SK-N-SH treated with all-trans-retinoic acid at 6 μM for 48 hours (cell line): ENCODE measurements at regions not wholly inside any gene's neighbourhood (a gene's known extent, or its start where the extent isn't known, plus 50 kb on each side); places are given as distances from the start of the nearest gene placed in this dataset.
A peak's percentile ranks its signal among the peaks of the same experiment; 100 is the strongest.
"Not testable (repeated sequence)": the region's sequence is repeated elsewhere in the genome, so short reads cannot be mapped to it uniquely, and the experiment has no call there.

Source experiments
- ATAC-seq: fragments of 200-7000 bp; cut with Tn5 transposase; 3 replicates; pipeline ENCODE4 v1.9.1; 2020; ENCODE audit warnings: mild to moderate bottlenecking, moderate library complexity
- ARNTL ChIP-seq: fragments of 450-650 bp; formaldehyde crosslinking; IDR thresholded peaks from 2 replicates; pipeline ENCODE4 v1.5.0; 2020; ENCODE audit warnings: low read depth, mild to moderate bottlenecking, moderate library complexity, borderline replicate concordance
- BACH2 ChIP-seq: fragments of 250-450 bp; sonication (Bioruptor Pico); IDR thresholded peaks from 2 replicates; pipeline ENCODE4 v1.9.0; 2021; ENCODE audit warnings: mild to moderate bottlenecking, borderline replicate concordance
- CSDC2 ChIP-seq: fragments of 250-450 bp; sonication (Bioruptor Pico); IDR thresholded peaks from 2 replicates; pipeline ENCODE4 v1.5.0; 2020; ENCODE audit warnings: mild to moderate bottlenecking, moderate library complexity
- ESRRG ChIP-seq: fragments of 250-450 bp; sonication (Bioruptor Pico); IDR thresholded peaks from 2 replicates; pipeline ENCODE4 v1.6.1; 2021; ENCODE audit warnings: mild to moderate bottlenecking
- GLIS3 ChIP-seq: fragments of 250-450 bp; sonication (Bioruptor Pico); IDR thresholded peaks from 2 replicates; pipeline ENCODE4 v1.5.0; 2020; ENCODE audit warnings: mild to moderate bottlenecking, moderate library complexity
- OSR1 ChIP-seq: fragments of 250-450 bp; sonication (Bioruptor Pico); IDR thresholded peaks from 2 replicates; pipeline ENCODE4 v1.8.0; 2022; ENCODE audit warnings: moderate library complexity, mild to moderate bottlenecking, inconsistent platforms
- PPARA ChIP-seq: fragments of 250-450 bp; sonication (Bioruptor Pico); IDR thresholded peaks from 2 replicates; pipeline ENCODE4 v1.5.0; 2020; ENCODE audit warnings: mild to moderate bottlenecking, borderline replicate concordance
- TCF4 ChIP-seq: fragments of 250-450 bp; sonication (Bioruptor Pico); IDR thresholded peaks from 2 replicates; pipeline ENCODE4 v1.8.0; 2021; ENCODE audit warnings: mild to moderate bottlenecking, moderate library complexity, borderline replicate concordance
- TOX ChIP-seq: fragments of 250-450 bp; sonication (Bioruptor Pico); IDR thresholded peaks from 2 replicates; pipeline ENCODE4 v1.8.0; 2021; ENCODE audit warnings: mild to moderate bottlenecking, moderate library complexity, borderline replicate concordance
- ZC3H10 ChIP-seq: fragments of 250-450 bp; sonication (Bioruptor Pico); IDR thresholded peaks from 2 replicates; pipeline ENCODE4 v1.5.1; 2021; ENCODE audit warnings: mild to moderate bottlenecking, moderate library complexity
- ZFP3 ChIP-seq: fragments of 250-450 bp; sonication (Bioruptor Pico); IDR thresholded peaks from 2 replicates; pipeline ENCODE4 v1.5.0; 2020; ENCODE audit warnings: mild to moderate bottlenecking, moderate library complexity
- ZFP30 ChIP-seq: fragments of 450-650 bp; formaldehyde crosslinking; IDR thresholded peaks from 2 replicates; pipeline ENCODE4 v1.5.0; 2022; ENCODE audit warnings: mild to moderate bottlenecking, moderate library complexity
- ZNF565 ChIP-seq: fragments of 450-650 bp; formaldehyde crosslinking; conservative IDR thresholded peaks from 2 replicates; pipeline ENCODE4 v1.5.0; 2020; ENCODE audit warnings: low read depth, mild to moderate bottlenecking, moderate library complexity
- ZNF70 ChIP-seq: fragments of 450-650 bp; formaldehyde crosslinking; IDR thresholded peaks from 2 replicates; pipeline ENCODE4 v1.5.0; 2020; ENCODE audit warnings: mild to moderate bottlenecking, moderate library complexity
- TF ChIP-seq, protein P1 (sequence below): fragments of 250-450 bp; sonication (Bioruptor Pico); IDR thresholded peaks from 2 replicates; pipeline ENCODE4 v1.5.1; 2021; ENCODE audit warnings: mild to moderate bottlenecking, moderate library complexity
- TF ChIP-seq, protein P2 (sequence below): fragments of 250-450 bp; sonication (Bioruptor Pico); IDR thresholded peaks from 2 replicates; pipeline ENCODE4 v1.5.0; 2020; ENCODE audit warnings: mild to moderate bottlenecking, moderate library complexity
- TF ChIP-seq, protein P3 (sequence below): fragments of 250-450 bp; sonication (Bioruptor Pico); IDR thresholded peaks from 2 replicates; pipeline ENCODE4 v1.5.1; 2020; ENCODE audit warnings: low read depth, mild to moderate bottlenecking, moderate library complexity
- TF ChIP-seq, protein P4 (sequence below): fragments of 250-450 bp; sonication (Bioruptor Pico); IDR thresholded peaks from 2 replicates; pipeline ENCODE4 v1.8.0; 2021; ENCODE audit warnings: low read depth, mild to moderate bottlenecking, moderate library complexity, borderline replicate concordance

DNA sequence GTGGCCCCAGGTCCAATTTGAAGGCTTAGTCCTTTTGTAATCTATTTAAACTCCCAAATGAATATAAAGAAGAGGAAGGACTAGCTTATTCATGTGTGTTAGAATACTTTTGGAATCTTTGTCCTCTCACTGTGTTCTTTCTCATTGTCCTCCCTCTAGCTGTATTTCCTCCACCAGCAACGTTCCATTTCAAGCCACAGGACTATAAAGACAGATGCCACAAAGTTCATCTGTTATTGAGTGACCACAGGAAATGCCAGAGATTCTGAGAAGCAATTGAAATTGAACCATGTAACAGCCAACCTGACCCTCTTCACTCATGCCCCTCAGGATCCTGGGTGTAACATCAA, 336.6 kb upstream of the API5 start:
- ATAC-seq: no peak
- no peak for TF ChIP-seq ESRRG
- TF ChIP-seq, protein P1, sequence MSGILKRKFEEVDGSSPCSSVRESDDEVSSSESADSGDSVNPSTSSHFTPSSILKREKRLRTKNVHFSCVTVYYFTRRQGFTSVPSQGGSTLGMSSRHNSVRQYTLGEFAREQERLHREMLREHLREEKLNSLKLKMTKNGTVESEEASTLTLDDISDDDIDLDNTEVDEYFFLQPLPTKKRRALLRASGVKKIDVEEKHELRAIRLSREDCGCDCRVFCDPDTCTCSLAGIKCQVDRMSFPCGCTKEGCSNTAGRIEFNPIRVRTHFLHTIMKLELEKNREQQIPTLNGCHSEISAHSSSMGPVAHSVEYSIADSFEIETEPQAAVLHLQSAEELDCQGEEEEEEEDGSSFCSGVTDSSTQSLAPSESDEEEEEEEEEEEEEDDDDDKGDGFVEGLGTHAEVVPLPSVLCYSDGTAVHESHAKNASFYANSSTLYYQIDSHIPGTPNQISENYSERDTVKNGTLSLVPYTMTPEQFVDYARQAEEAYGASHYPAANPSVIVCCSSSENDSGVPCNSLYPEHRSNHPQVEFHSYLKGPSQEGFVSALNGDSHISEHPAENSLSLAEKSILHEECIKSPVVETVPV: no peak
- TF ChIP-seq, protein P2, sequence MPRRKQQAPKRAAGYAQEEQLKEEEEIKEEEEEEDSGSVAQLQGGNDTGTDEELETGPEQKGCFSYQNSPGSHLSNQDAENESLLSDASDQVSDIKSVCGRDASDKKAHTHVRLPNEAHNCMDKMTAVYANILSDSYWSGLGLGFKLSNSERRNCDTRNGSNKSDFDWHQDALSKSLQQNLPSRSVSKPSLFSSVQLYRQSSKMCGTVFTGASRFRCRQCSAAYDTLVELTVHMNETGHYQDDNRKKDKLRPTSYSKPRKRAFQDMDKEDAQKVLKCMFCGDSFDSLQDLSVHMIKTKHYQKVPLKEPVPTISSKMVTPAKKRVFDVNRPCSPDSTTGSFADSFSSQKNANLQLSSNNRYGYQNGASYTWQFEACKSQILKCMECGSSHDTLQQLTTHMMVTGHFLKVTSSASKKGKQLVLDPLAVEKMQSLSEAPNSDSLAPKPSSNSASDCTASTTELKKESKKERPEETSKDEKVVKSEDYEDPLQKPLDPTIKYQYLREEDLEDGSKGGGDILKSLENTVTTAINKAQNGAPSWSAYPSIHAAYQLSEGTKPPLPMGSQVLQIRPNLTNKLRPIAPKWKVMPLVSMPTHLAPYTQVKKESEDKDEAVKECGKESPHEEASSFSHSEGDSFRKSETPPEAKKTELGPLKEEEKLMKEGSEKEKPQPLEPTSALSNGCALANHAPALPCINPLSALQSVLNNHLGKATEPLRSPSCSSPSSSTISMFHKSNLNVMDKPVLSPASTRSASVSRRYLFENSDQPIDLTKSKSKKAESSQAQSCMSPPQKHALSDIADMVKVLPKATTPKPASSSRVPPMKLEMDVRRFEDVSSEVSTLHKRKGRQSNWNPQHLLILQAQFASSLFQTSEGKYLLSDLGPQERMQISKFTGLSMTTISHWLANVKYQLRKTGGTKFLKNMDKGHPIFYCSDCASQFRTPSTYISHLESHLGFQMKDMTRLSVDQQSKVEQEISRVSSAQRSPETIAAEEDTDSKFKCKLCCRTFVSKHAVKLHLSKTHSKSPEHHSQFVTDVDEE (CRISPR knock-in tag): no peak
- TF ChIP-seq ZFP3: no peak
- TF ChIP-seq ZC3H10 (CRISPR knock-in tag): no peak

DNA sequence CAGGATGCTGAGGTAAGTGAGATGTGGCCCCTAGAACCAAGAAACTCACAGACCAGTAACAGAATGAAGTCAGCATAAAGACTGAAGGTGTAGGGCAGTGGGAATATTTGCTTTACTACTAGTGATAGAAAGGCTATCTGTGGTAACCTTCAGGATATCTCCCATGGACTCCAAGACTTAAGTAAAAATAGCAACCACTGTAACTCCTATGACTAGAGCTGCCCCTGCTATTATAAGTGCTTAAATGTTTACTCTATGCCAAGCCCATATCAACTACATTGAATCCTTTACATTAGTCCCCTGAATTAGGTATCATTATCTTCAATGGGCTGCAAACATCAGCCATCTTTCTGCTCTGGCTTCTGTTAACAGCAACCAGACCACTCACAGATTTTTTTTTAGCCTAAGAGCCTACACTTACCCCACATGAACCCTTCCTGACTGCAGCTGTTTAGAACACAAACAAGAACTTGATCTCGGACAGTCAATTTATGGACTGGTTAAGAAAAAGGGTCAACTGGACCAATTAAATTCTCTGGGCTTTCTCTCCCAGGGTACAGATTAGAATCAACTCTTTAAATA, 335.1 kb upstream of the API5 start:
- ATAC-seq: no peak; the same call in 2 of the 3 replicates
- TF ChIP-seq PPARA (CRISPR knock-in tag) (no peak), TCF4 (CRISPR knock-in tag) (0 out of 2 replicates have a peak, but pooled peaks have one; percentile 20)

DNA sequence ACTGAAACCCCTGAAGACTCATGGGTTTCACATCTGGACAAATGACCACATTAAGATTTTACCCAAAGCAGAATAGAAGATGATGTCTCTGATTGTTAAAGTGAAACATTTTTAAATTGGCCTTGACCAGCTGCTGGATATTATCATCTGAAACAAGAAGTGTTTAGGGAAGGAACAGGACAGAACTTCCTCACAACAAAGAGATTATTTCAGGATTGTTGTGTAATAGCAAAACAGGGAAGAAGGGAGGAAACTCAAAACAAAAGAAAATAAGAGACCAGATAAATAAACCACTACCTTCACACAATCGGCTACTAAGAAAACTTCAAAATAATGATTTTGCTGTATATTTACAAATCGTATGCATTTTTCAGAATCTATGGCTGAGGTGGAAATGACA, 319.2 kb upstream of the API5 start:
- ATAC-seq: no peak
- TF ChIP-seq ZC3H10 (CRISPR knock-in tag) (no peak), ESRRG (no peak), ZNF565 (no peak), ZFP30 (CRISPR knock-in tag) (no peak), CSDC2 (CRISPR knock-in tag) (no peak), ARNTL (no peak), ZNF70 (CRISPR knock-in tag) (no peak), GLIS3 (CRISPR knock-in tag) (no peak), TCF4 (CRISPR knock-in tag) (no peak), TOX (no peak), OSR1 (CRISPR knock-in tag) (no peak)
- TF ChIP-seq, protein P3, sequence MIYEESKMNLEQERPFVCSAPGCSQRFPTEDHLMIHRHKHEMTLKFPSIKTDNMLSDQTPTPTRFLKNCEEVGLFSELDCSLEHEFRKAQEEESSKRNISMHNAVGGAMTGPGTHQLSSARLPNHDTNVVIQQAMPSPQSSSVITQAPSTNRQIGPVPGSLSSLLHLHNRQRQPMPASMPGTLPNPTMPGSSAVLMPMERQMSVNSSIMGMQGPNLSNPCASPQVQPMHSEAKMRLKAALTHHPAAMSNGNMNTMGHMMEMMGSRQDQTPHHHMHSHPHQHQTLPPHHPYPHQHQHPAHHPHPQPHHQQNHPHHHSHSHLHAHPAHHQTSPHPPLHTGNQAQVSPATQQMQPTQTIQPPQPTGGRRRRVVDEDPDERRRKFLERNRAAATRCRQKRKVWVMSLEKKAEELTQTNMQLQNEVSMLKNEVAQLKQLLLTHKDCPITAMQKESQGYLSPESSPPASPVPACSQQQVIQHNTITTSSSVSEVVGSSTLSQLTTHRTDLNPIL: no peak
- TF ChIP-seq, protein P4, sequence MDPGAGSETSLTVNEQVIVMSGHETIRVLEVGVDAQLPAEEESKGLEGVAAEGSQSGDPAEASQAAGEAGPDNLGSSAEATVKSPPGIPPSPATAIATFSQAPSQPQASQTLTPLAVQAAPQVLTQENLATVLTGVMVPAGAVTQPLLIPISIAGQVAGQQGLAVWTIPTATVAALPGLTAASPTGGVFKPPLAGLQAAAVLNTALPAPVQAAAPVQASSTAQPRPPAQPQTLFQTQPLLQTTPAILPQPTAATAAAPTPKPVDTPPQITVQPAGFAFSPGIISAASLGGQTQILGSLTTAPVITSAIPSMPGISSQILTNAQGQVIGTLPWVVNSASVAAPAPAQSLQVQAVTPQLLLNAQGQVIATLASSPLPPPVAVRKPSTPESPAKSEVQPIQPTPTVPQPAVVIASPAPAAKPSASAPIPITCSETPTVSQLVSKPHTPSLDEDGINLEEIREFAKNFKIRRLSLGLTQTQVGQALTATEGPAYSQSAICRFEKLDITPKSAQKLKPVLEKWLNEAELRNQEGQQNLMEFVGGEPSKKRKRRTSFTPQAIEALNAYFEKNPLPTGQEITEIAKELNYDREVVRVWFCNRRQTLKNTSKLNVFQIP: no peak

DNA sequence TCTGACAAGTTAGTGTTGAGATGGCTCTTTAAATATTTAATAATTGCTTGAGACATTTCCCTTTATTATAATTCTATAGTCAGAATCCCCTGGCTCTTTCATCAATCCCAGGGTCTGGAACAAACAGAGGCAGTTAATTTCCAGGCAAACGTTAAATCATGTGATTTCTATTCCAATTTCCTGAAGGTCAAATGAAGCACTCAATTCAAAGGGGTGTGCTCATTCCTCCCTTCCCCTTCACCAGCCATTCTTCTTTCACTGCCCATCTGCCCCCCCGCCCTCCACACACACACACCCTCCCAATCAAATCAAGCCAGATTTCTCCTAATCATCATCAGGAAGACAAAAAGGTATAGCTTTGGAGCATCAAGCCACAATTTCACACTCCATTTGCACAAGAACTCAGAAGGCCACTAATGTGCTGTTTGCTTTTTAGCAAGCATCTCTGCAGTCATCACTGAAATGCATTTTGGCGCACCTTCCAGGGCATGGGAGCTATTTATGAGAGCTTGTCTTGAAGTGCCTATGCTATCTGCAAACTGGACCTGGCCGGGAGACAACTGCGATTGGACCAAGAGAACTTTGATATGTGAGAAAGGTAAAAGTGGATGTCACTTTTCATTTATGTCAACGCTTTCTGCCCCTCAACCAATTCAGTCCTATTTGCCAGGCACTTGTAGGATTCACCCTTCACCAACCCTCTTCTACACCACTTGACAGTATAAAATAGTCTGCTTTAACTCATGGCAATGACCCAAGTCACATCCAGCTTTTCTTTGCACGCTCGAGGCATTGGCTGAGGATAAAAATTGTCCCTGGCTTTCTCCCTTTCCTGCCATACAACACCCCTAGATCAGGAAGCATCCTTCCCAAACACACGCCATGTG, 315.1 kb upstream of the API5 start:
- TF ChIP-seq, protein P3: no peak
- TF ChIP-seq, protein P4: no peak
- TF ChIP-seq ESRRG (no peak), BACH2 (CRISPR knock-in tag) (no peak)
- ATAC-seq: no peak

DNA sequence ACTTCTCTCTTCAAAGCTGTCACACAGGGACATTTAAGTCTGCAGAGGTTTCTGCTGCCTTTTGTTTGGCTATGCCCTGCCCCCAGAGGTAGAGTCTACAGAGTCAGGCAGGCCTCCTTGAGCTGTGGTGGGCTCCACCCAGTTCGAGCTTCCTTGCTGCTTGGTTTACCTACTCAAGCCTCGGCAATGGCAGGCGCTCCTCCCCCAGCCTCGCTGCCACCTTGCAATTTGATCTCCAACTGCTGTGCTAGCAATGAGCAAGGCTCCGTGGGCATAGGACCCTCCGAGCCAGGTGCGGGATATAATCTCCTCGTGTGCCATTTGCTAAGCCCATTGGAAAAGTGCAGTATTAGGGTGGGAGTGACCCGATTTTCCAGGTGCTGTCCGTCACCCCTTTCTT, 306.9 kb upstream of the API5 start:
- not testable (repeated sequence) for ATAC-seq
